ENCODE measurements at regions not wholly inside any gene's neighbourhood (a gene's known extent, or its start where the extent isn't known, plus 50 kb on each side); places are given as distances from the start of the nearest gene placed in this dataset.

- no peak for DNase-seq
- no peaks in the 10 kb centered on the region for H3K36me3 Mint-ChIP-seq
- peaks cover 0 to 4% (median 0%) of the 10 kb centered on the region in 9 donors for H3K9me3 Mint-ChIP-seq
- no peak for ATAC-seq
- no peaks in the 10 kb centered on the region for H3K27me3 Mint-ChIP-seq
- peaks cover 0 to 8% (median 0%) of the 10 kb centered on the region in 4 donors for H3K4me1 Mint-ChIP-seq
- no peak overlapping the region for H3K4me3 Mint-ChIP-seq
- no peak overlapping the region for H3K27ac Mint-ChIP-seq
- POLR2A ChIA-PET, result no interaction called here
Observed at GRCh38 chrX:113977887-113978286, 606.0 kb upstream of the HTR2C start.

GRCh38 chrX:113975441-113975840 is 608.4 kb upstream of the HTR2C start:
- DNase-seq (no peak), ATAC-seq (no peak)
- Mint-ChIP-seq H3K9me3 (peaks cover 0 to 5% (median 0%) of the 10 kb centered on the region in 9 donors), H3K27me3 (no peaks in the 10 kb centered on the region), H3K4me1 (peaks cover 0 to under 1% (median 0%) of the 10 kb centered on the region in 4 donors), H3K27ac (no peak overlapping the region), H3K36me3 (no peaks in the 10 kb centered on the region), H3K4me3 (no peak overlapping the region)
- POLR2A ChIA-PET, result no interaction called here

- H3K4me1 Mint-ChIP-seq, result no peaks in the 10 kb centered on the region
- no peak for ATAC-seq
- no peak overlapping the region for H3K4me3 Mint-ChIP-seq
- H3K9me3 Mint-ChIP-seq, result peaks cover 0 to 5% (median 0%) of the 10 kb centered on the region in 9 donors
- POLR2A ChIA-PET, result no interaction called here
- DNase-seq, result no peak
- no peaks in the 10 kb centered on the region for H3K27me3 Mint-ChIP-seq
- no peaks in the 10 kb centered on the region for H3K36me3 Mint-ChIP-seq
- H3K27ac Mint-ChIP-seq, result no peak overlapping the region
Observed at GRCh38 chrX:113974881-113975280, 609.0 kb upstream of the HTR2C start.

- H3K9me3 Mint-ChIP-seq, result peaks cover 0 to 3% (median 0%) of the 10 kb centered on the region in 9 donors
- no peak overlapping the region for H3K4me3 Mint-ChIP-seq
- H3K4me1 Mint-ChIP-seq, result no peaks in the 10 kb centered on the region
- no peak for DNase-seq
- H3K27ac Mint-ChIP-seq, result no peak overlapping the region
- no peaks in the 10 kb centered on the region for H3K36me3 Mint-ChIP-seq
- POLR2A ChIA-PET, result no interaction called here
- H3K27me3 Mint-ChIP-seq, result no peaks in the 10 kb centered on the region
- no peak for ATAC-seq
Observed at GRCh38 chrX:113973706-113974105, 610.2 kb upstream of the HTR2C start.

GRCh38 chrX:113966791-113967190 is 617.1 kb upstream of the HTR2C start:
- Mint-ChIP-seq H3K4me3 (no peak overlapping the region), H3K27ac (no peak overlapping the region), H3K4me1 (no peaks in the 10 kb centered on the region), H3K9me3 (peaks cover 0 to 10% (median 0%) of the 10 kb centered on the region in 9 donors), H3K36me3 (no peaks in the 10 kb centered on the region), H3K27me3 (no peaks in the 10 kb centered on the region)
- DNase-seq, result no peak
- POLR2A ChIA-PET, result no interaction called here
- no peak for ATAC-seq

GRCh38 chrX:113962343-113962742 is 621.5 kb upstream of the HTR2C start:
- Mint-ChIP-seq H3K4me3 (no peak overlapping the region), H3K27me3 (no peaks in the 10 kb centered on the region), H3K4me1 (no peaks in the 10 kb centered on the region), H3K36me3 (no peaks in the 10 kb centered on the region), H3K27ac (no peak overlapping the region), H3K9me3 (peaks cover 0 to 4% (median 0%) of the 10 kb centered on the region in 9 donors)
- DNase-seq (no peak), ATAC-seq (no peak)
- POLR2A ChIA-PET, result no interaction called here

- H3K9me3 Mint-ChIP-seq, result peaks cover 0 to under 1% (median 0%) of the 10 kb centered on the region in 9 donors
- no peaks in the 10 kb centered on the region for H3K27me3 Mint-ChIP-seq
- DNase-seq (no peak), ATAC-seq (no peak)
- no peak overlapping the region for H3K27ac Mint-ChIP-seq
- POLR2A ChIA-PET, result no interaction called here
- H3K4me1 Mint-ChIP-seq, result no peaks in the 10 kb centered on the region
- H3K4me3 Mint-ChIP-seq, result no peak overlapping the region
- H3K36me3 Mint-ChIP-seq, result no peaks in the 10 kb centered on the region
Observed at GRCh38 chrX:113959912-113960626, 623.8 kb upstream of the HTR2C start.

- peaks cover 0 to 5% (median 0%) of the 10 kb centered on the region in 9 donors for H3K9me3 Mint-ChIP-seq
- H3K36me3 Mint-ChIP-seq, result no peaks in the 10 kb centered on the region
- H3K4me3 Mint-ChIP-seq, result no peak overlapping the region
- H3K27me3 Mint-ChIP-seq, result no peaks in the 10 kb centered on the region
- DNase-seq (no peak), ATAC-seq (no peak)
- H3K4me1 Mint-ChIP-seq, result no peaks in the 10 kb centered on the region
- H3K27ac Mint-ChIP-seq, result no peak overlapping the region
- POLR2A ChIA-PET, result no interaction called here
Observed at GRCh38 chrX:113956936-113957335, 627.0 kb upstream of the HTR2C start.

GRCh38 chrX:113954297-113954696 is 629.6 kb upstream of the HTR2C start:
- DNase-seq (no peak), ATAC-seq (no peak)
- no peaks in the 10 kb centered on the region for H3K4me1 Mint-ChIP-seq
- H3K4me3 Mint-ChIP-seq, result no peak overlapping the region
- peaks cover 0 to 9% (median under 1%) of the 10 kb centered on the region in 9 donors for H3K9me3 Mint-ChIP-seq
- H3K36me3 Mint-ChIP-seq, result no peaks in the 10 kb centered on the region
- H3K27ac Mint-ChIP-seq, result no peak overlapping the region
- H3K27me3 Mint-ChIP-seq, result no peaks in the 10 kb centered on the region
- POLR2A ChIA-PET, result no interaction called here

GRCh38 chrX:113950081-113950678 is 633.7 kb upstream of the HTR2C start:
- POLR2A ChIA-PET, result no interaction called here

GRCh38 chrX:113947548-113947947 is 636.3 kb upstream of the HTR2C start:
- POLR2A ChIA-PET, result no interaction called here
- H3K27ac Mint-ChIP-seq, result no peak overlapping the region
- no peaks in the 10 kb centered on the region for H3K27me3 Mint-ChIP-seq
- H3K4me3 Mint-ChIP-seq, result no peak overlapping the region
- DNase-seq (no peak), ATAC-seq (no peak)
- H3K9me3 Mint-ChIP-seq, result peaks cover 0 to 8% (median 3%) of the 10 kb centered on the region in 9 donors
- no peaks in the 10 kb centered on the region for H3K4me1 Mint-ChIP-seq
- no peaks in the 10 kb centered on the region for H3K36me3 Mint-ChIP-seq

More at GRCh38 chrX:113950081-113950678, 633.7 kb upstream of the HTR2C start:
- Mint-ChIP-seq H3K27ac (no peak overlapping the region), H3K9me3 (peaks cover 0 to 9% (median 3%) of the 10 kb centered on the region in 9 donors), H3K4me1 (no peaks in the 10 kb centered on the region), H3K4me3 (no peak overlapping the region), H3K27me3 (no peaks in the 10 kb centered on the region), H3K36me3 (no peaks in the 10 kb centered on the region)
- ATAC-seq (no peak), DNase-seq (no peak)

GRCh38 chrX:113935518-113935917 is 648.4 kb upstream of the HTR2C start:
- Mint-ChIP-seq H3K27me3 (no peaks in the 10 kb centered on the region), H3K4me3 (no peak overlapping the region), H3K27ac (no peak overlapping the region), H3K36me3 (no peaks in the 10 kb centered on the region), H3K4me1 (no peaks in the 10 kb centered on the region), H3K9me3 (peaks cover 0 to 2% (median 0%) of the 10 kb centered on the region in 9 donors)
- no peak for DNase-seq
- POLR2A ChIA-PET, result no interaction called here
- ATAC-seq, result no peak

GRCh38 chrX:113933931-113934330 is 650.0 kb upstream of the HTR2C start:
- DNase-seq (no peak), ATAC-seq (no peak)
- Mint-ChIP-seq H3K4me1 (no peaks in the 10 kb centered on the region), H3K36me3 (no peaks in the 10 kb centered on the region), H3K9me3 (peaks cover 0 to 6% (median 0%) of the 10 kb centered on the region in 9 donors), H3K27me3 (no peaks in the 10 kb centered on the region), H3K27ac (no peak overlapping the region), H3K4me3 (no peak overlapping the region)
- POLR2A ChIA-PET, result no interaction called here

GRCh38 chrX:113929004-113929403 is 654.9 kb upstream of the HTR2C start:
- DNase-seq (no peak), ATAC-seq (no peak)
- H3K9me3 Mint-ChIP-seq, result peaks cover 0 to 6% (median 0%) of the 10 kb centered on the region in 9 donors
- no peaks in the 10 kb centered on the region for H3K36me3 Mint-ChIP-seq
- no peaks in the 10 kb centered on the region for H3K4me1 Mint-ChIP-seq
- POLR2A ChIA-PET, result no interaction called here
- no peaks in the 10 kb centered on the region for H3K27me3 Mint-ChIP-seq
- no peak overlapping the region for H3K4me3 Mint-ChIP-seq
- H3K27ac Mint-ChIP-seq, result no peak overlapping the region

All from naive thymus-derived CD8-positive, alpha-beta T cell (primary cell).